C4-2B (cell line): ENCODE measurements at regions not wholly inside any gene's neighbourhood (a gene's known extent, or its start where the extent isn't known, plus 50 kb on each side); places are given as distances from the start of the nearest gene placed in this dataset.

Experiments
- CTCF ChIP-seq: fragments of 450-650 bp; conservative IDR thresholded peaks from 2 replicates; pipeline ENCODE4 v1.5.1; 2017; ENCODE audit warnings: mild to moderate bottlenecking
- ZFX ChIP-seq: fragments of 450-650 bp; IDR thresholded peaks from 2 replicates; pipeline ENCODE4 v1.6.1; 2017

- TF ChIP-seq CTCF (no peak), ZFX (no peak)
Observed at GRCh38 chr2:2575870-2576386, 244.9 kb upstream of the MYT1L start.
